Neural cell (in vitro differentiated cells): ENCODE measurements at regions not wholly inside any gene's neighbourhood (a gene's known extent, or its start where the extent isn't known, plus 50 kb on each side); places are given as distances from the start of the nearest gene placed in this dataset.

Source experiments
- H2AFZ ChIP-seq: fragments of 200-600, 300-800 bp; sonication (generic), shearing (Covaris generic); 2 replicates; pipeline ENCODE4 v1.6.0; 2014; ENCODE audit warnings: low read depth, mild to moderate bottlenecking, antibody characterized with exemption, low read length, moderate library complexity
- H3F3A ChIP-seq: fragments of 200-600 bp; shearing (Covaris generic); 2 replicates; pipeline ENCODE4 v1.6.1; 2016; ENCODE audit warnings: mild to moderate bottlenecking, moderate library complexity, mixed read lengths, antibody characterized with exemption, low read length; ENCODE audit not compliant: insufficient read depth, poor library complexity, severe bottlenecking
- H3K27ac ChIP-seq: fragments of 200-600, 300-800 bp; sonication (generic), shearing (Covaris generic); 2 replicates; pipeline ENCODE4 v1.5.1; 2014; ENCODE audit warnings: mild to moderate bottlenecking, low read length, moderate library complexity
- H3K27me3 ChIP-seq: fragments of 300-800, 200-600 bp; sonication (generic), shearing (Covaris generic); 2 replicates; pipeline ENCODE4 v1.6.0; 2014; ENCODE audit warnings: mild to moderate bottlenecking, low read depth, low read length, moderate library complexity; ENCODE audit not compliant: insufficient read depth
- H3K36me3 ChIP-seq: fragments of 300-800, 200-600 bp; sonication (generic), shearing (Covaris generic); 2 replicates; pipeline ENCODE4 v1.5.1; 2014; ENCODE audit warnings: mild to moderate bottlenecking, antibody characterized with exemption, low read length, moderate library complexity; ENCODE audit not compliant: insufficient read depth
- H3K4me2 ChIP-seq: fragments of 300-800, 200-600 bp; sonication (generic), shearing (Covaris generic); 2 replicates; pipeline ENCODE4 v1.6.0; 2014; ENCODE audit warnings: mild to moderate bottlenecking, low read length
- H3K4me3 ChIP-seq: fragments of 300-800, 200-600 bp; sonication (generic), shearing (Covaris generic); 2 replicates; pipeline ENCODE4 v1.5.1; 2014; ENCODE audit warnings: mild to moderate bottlenecking, low read length, moderate library complexity
- H3K79me2 ChIP-seq: fragments of 200-600 bp; shearing (Covaris generic); replicated peaks from 2 replicates; pipeline ENCODE4 v1.6.0; 2014; ENCODE audit warnings: mild to moderate bottlenecking, low read length, moderate library complexity; ENCODE audit not compliant: insufficient read depth
- H3K9ac ChIP-seq: fragments of 300-800, 200-600 bp; sonication (generic), shearing (Covaris generic); 2 replicates; pipeline ENCODE4 v1.6.1; 2016; ENCODE audit warnings: mild to moderate bottlenecking, low read length, mixed read lengths
- H3K9me2 ChIP-seq: fragments of 200-600 bp; shearing (Covaris generic); 2 replicates; pipeline ENCODE4 v1.6.1; 2016; ENCODE audit warnings: mild to moderate bottlenecking, low read length, mixed read lengths; ENCODE audit not compliant: insufficient read depth
- H3K9me3 ChIP-seq: fragments of 200-600, 300-800 bp; sonication (generic), shearing (Covaris generic); 2 replicates; pipeline ENCODE4 v1.6.1; 2016; ENCODE audit warnings: mild to moderate bottlenecking, mixed run types, low read length, moderate library complexity, mixed read lengths
- H4K20me1 ChIP-seq: fragments of 200-600 bp; shearing (Covaris generic); 2 replicates; pipeline ENCODE4 v1.6.1; 2016; ENCODE audit warnings: mild to moderate bottlenecking, mixed run types; ENCODE audit not compliant: insufficient read depth
- CTCF ChIP-seq: fragments of 450-650 bp; IDR thresholded peaks from 2 replicates; pipeline ENCODE4 v1.5.1; 2014; ENCODE audit warnings: antibody characterized with exemption, mild to moderate bottlenecking, moderate library complexity; ENCODE audit not compliant: poor library complexity, severe bottlenecking
- EP300 ChIP-seq: fragments of 450-650 bp; conservative IDR thresholded peaks from 2 replicates; pipeline ENCODE4 v1.6.1; 2014; ENCODE audit warnings: antibody characterized with exemption, mild to moderate bottlenecking, moderate library complexity; ENCODE audit not compliant: poor library complexity, severe bottlenecking
- EZH2 ChIP-seq: fragments of 200-600, 300-800 bp; shearing (Covaris generic), sonication (generic); IDR thresholded peaks from 2 replicates; pipeline ENCODE4 v1.6.1; 2014; ENCODE audit warnings: antibody characterized with exemption, low read length, borderline replicate concordance, mild to moderate bottlenecking; ENCODE audit not compliant: insufficient read depth, poor library complexity, severe bottlenecking
- MXI1 ChIP-seq: fragments of 450-650 bp; conservative IDR thresholded peaks from 2 replicates; pipeline ENCODE4 v1.6.1; 2014; ENCODE audit warnings: antibody characterized with exemption, mild to moderate bottlenecking; ENCODE audit not compliant: poor library complexity, severe bottlenecking
- POLR2AphosphoS5 ChIP-seq: IDR thresholded peaks from 2 replicates; pipeline ENCODE4 v1.6.1; 2012
- RAD21 ChIP-seq: fragments of 450-650 bp; conservative IDR thresholded peaks from 2 replicates; pipeline ENCODE4 v1.6.1; 2014; ENCODE audit warnings: antibody characterized with exemption, mild to moderate bottlenecking, moderate library complexity
- REST ChIP-seq: IDR thresholded peaks from 2 replicates; pipeline ENCODE4 v1.6.1; 2012; ENCODE audit warnings: borderline replicate concordance
- SMC3 ChIP-seq: fragments of 450-650 bp; conservative IDR thresholded peaks from 2 replicates; pipeline ENCODE4 v1.6.1; 2014; ENCODE audit warnings: antibody characterized with exemption, mild to moderate bottlenecking, moderate library complexity; ENCODE audit not compliant: poor library complexity
- TAF1 ChIP-seq: IDR thresholded peaks from 2 replicates; pipeline ENCODE4 v1.6.1; 2012; ENCODE audit warnings: low read depth

GRCh38 chr10:78925800-78926319 is 142.9 kb upstream of the ZMIZ1 start:
- Histone ChIP-seq H3K9ac (no peak overlapping the region), H3K27ac (no peak overlapping the region), H3F3A (no peaks in the 10 kb centered on the region), H3K4me2 (no peak overlapping the region), H4K20me1 (no peaks in the 10 kb centered on the region), H3K9me3 (no peaks in the 10 kb centered on the region), H3K27me3 (no peaks in the 10 kb centered on the region), H3K36me3 (no peaks in the 10 kb centered on the region), H3K79me2 (no peaks in the 10 kb centered on the region), H3K4me3 (no peak overlapping the region), H2AFZ (no peak overlapping the region), H3K9me2 (no peaks in the 10 kb centered on the region)
- TF ChIP-seq EP300 (no peak), CTCF (no peak)

GRCh38 chr10:78927257-78927995 is 141.3 kb upstream of the ZMIZ1 start:
- Histone ChIP-seq H3K36me3 (no peaks in the 10 kb centered on the region), H3F3A (no peaks in the 10 kb centered on the region), H3K9me2 (no peaks in the 10 kb centered on the region), H3K4me3 (no peak overlapping the region), H3K27ac (no peak overlapping the region), H4K20me1 (no peaks in the 10 kb centered on the region), H3K4me2 (no peak overlapping the region), H3K79me2 (no peaks in the 10 kb centered on the region), H3K9ac (no peak overlapping the region), H2AFZ (no peak overlapping the region), H3K9me3 (no peaks in the 10 kb centered on the region), H3K27me3 (no peaks in the 10 kb centered on the region)
- TF ChIP-seq RAD21 (no peak), SMC3 (no peak), CTCF (no peak), EP300 (no peak), TAF1 (no peak), MXI1 (no peak), REST (no peak), EZH2 (no peak), POLR2AphosphoS5 (no peak)
